AG10803 (cell line): ENCODE measurements at regions not wholly inside any gene's neighbourhood (a gene's known extent, or its start where the extent isn't known, plus 50 kb on each side); places are given as distances from the start of the nearest gene placed in this dataset.

ENCODE experiments used
- DNase-seq: peaks from one replicate; pipeline ENCODE4 v3.0.0; 2010; ENCODE audit warnings: low read depth
- H3K4me3 ChIP-seq: 2 replicates; pipeline ENCODE4 v1.5.1; 2011; ENCODE audit warnings: mild to moderate bottlenecking, low read length, control low read depth
- CTCF ChIP-seq: conservative IDR thresholded peaks from 2 replicates; pipeline ENCODE4 v1.5.1; 2011; ENCODE audit warnings: mild to moderate bottlenecking, low read length, control low read depth, inconsistent platforms

- H3K4me3 ChIP-seq = no peak overlapping the region
- DNase-seq = no peak
- no peak for TF ChIP-seq CTCF
Measured at GRCh38 chr17:63094631-63095030, 128.6 kb downstream of the TANC2 start.

- no peak for DNase-seq
- no peak for TF ChIP-seq CTCF
- H3K4me3 ChIP-seq = no peak overlapping the region
Measured at GRCh38 chr17:63095459-63095858, 129.4 kb downstream of the TANC2 start.

- no peak overlapping the region for H3K4me3 ChIP-seq
- no peak for TF ChIP-seq CTCF
- peak; percentile 6 for DNase-seq
Measured at GRCh38 chr17:63095879-63096278, 129.8 kb downstream of the TANC2 start.

GRCh38 chr17:63096426-63096825 is 130.4 kb downstream of the TANC2 start:
- peak; percentile 57 for DNase-seq
- no peak for TF ChIP-seq CTCF

GRCh38 chr17:63099425-63099824 is 133.4 kb downstream of the TANC2 start:
- H3K4me3 ChIP-seq = no peak overlapping the region
- DNase-seq = no peak
- TF ChIP-seq CTCF = no peak

More at GRCh38 chr17:63096426-63096825, 130.4 kb downstream of the TANC2 start:
- H3K4me3 ChIP-seq = no peak overlapping the region

GRCh38 chr17:63102034-63102433 is 136.0 kb downstream of the TANC2 start:
- H3K4me3 ChIP-seq = no peak overlapping the region
- no peak for TF ChIP-seq CTCF
- no peak for DNase-seq

GRCh38 chr17:63106050-63106449 is 140.0 kb downstream of the TANC2 start:
- DNase-seq = no peak
- no peak for TF ChIP-seq CTCF
- no peak overlapping the region for H3K4me3 ChIP-seq
